Osteoblast (primary cell): ENCODE measurements at regions not wholly inside any gene's neighbourhood (a gene's known extent, or its start where the extent isn't known, plus 50 kb on each side); places are given as distances from the start of the nearest gene placed in this dataset.

Experiments used
- DNase-seq: peaks from one replicate; pipeline ENCODE4 v3.0.0; 2011; ENCODE audit warnings: low spot score, mixed read lengths; ENCODE audit not compliant: insufficient read length; ENCODE audit errors: missing footprints
- H2AFZ ChIP-seq: 2 replicates; pipeline ENCODE4 v1.6.0; 2011; ENCODE audit warnings: mild to moderate bottlenecking, low read length
- H3K27ac ChIP-seq: 2 replicates; pipeline ENCODE4 v1.5.1; 2011; ENCODE audit warnings: mild to moderate bottlenecking, low read depth, low read length, moderate library complexity
- H3K27me3 ChIP-seq: 2 replicates; pipeline ENCODE4 v1.6.0; 2012; ENCODE audit warnings: mild to moderate bottlenecking, control low read depth, inconsistent platforms, low read length, moderate library complexity; ENCODE audit not compliant: insufficient read depth
- H3K36me3 ChIP-seq: 2 replicates; pipeline ENCODE4 v1.5.1; 2011; ENCODE audit warnings: mild to moderate bottlenecking, low read length, control low read depth, moderate library complexity; ENCODE audit not compliant: insufficient read depth
- H3K4me1 ChIP-seq: 2 replicates; pipeline ENCODE4 v1.5.1; 2011; ENCODE audit warnings: mild to moderate bottlenecking, low read length, control low read depth, moderate library complexity; ENCODE audit not compliant: insufficient read depth
- H3K4me2 ChIP-seq: 2 replicates; pipeline ENCODE4 v1.6.0; 2011; ENCODE audit warnings: mild to moderate bottlenecking, low read length; ENCODE audit not compliant: insufficient read depth
- H3K4me3 ChIP-seq: fragments of 200-600 bp; sonication (generic); 3 replicates; pipeline ENCODE4 v1.5.1; 2012; ENCODE audit warnings: mild to moderate bottlenecking, low read length, inconsistent platforms; ENCODE audit not compliant: insufficient read depth
- H3K79me2 ChIP-seq: 2 replicates; pipeline ENCODE4 v1.6.0; 2012; ENCODE audit warnings: mild to moderate bottlenecking, low read length, control low read depth, inconsistent platforms; ENCODE audit not compliant: insufficient read depth
- H3K9me3 ChIP-seq: 2 replicates; pipeline ENCODE4 v1.5.1; 2011; ENCODE audit warnings: low read depth, low read length, control low read depth
- H4K20me1 ChIP-seq: 2 replicates; pipeline ENCODE4 v1.6.0; 2012; ENCODE audit warnings: mild to moderate bottlenecking, low read length, control low read depth; ENCODE audit not compliant: insufficient read depth
- CTCF ChIP-seq: IDR thresholded peaks from 2 replicates; pipeline ENCODE4 v1.5.1; 2011; ENCODE audit warnings: mild to moderate bottlenecking, low read depth, low read length, moderate library complexity; ENCODE audit errors: extremely low read depth

- H3K4me1 ChIP-seq: peaks cover 24% of the 10 kb centered on the region
- no peak for TF ChIP-seq CTCF
- H3K4me3 ChIP-seq: no peak overlapping the region
- no peaks in the 10 kb centered on the region for H3K27me3 ChIP-seq
- H3K9me3 ChIP-seq: no peaks in the 10 kb centered on the region
- no peak for DNase-seq
- H3K4me2 ChIP-seq: no peak overlapping the region
- H3K27ac ChIP-seq: no peak overlapping the region
- H2AFZ ChIP-seq: no peak overlapping the region
- no peaks in the 10 kb centered on the region for H3K36me3 ChIP-seq
- no peaks in the 10 kb centered on the region for H3K79me2 ChIP-seq
- H4K20me1 ChIP-seq: no peaks in the 10 kb centered on the region
Observed at GRCh38 chr6:82841309-82841708, 224.3 kb downstream of the UBE3D start.
